Activated CD4-positive, alpha-beta T cell treated with anti-CD3 and anti-CD28 coated beads, Interleukin-10, Interleukin-2, amounts not matched to agents 100 ng/mL and 50 ng/mL, durations not matched to agents 16 hours and 8 hours (primary cell): ENCODE measurements at regions not wholly inside any gene's neighbourhood (a gene's known extent, or its start where the extent isn't known, plus 50 kb on each side); places are given as distances from the start of the nearest gene placed in this dataset.

Source experiments
- DNase-seq: peaks from one replicate; pipeline ENCODE4 v3.0.0-alpha.2; 2020

GRCh38 chr5:111013011-111013410, 58.5 kb upstream of the TSLP start:
- DNase-seq: no peak

DNA sequence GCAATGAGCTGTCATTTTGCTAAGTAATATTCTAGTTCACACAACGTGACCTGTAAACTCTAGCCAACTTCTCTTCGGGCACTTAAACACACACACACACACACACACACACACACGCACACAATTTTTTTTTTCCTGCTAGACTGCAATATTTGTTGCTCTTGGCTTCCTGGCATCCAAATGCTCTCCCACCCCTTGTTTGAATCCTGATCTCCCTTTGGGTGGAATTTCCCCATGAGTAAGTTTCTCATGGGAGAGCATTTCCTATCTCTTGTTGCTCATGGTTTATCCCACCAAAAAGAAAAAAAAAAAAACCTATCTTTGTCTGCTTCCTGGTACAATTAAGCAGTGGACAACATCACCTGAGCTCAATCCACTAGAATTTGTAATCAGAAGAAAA, 54.7 kb upstream of the TSLP start:
- no peak for DNase-seq

DNA sequence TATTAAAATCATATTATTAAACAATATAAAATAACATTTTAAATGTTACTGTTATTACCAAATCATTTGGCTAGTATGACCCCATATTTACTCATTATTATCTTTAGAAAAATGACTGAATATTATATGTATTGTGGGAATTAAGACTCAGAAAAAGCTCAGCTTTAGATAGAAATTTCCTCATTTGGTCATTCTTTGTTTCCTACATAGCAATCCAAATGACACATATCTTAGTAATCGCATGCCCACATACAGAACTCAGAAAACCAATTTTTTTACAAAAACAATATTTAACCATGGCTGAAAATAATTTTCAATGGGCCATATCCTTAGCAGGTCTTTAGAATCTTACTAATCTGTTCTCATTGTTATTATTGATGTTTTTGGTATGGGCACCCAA, 53.8 kb upstream of the TSLP start:
- DNase-seq: no peak
